Activated naive CD8-positive, alpha-beta T cell treated with anti-CD3 and anti-CD28 coated beads, Interleukin-2, amount 50 U/mL, for 24 hours (primary cell): ENCODE measurements at regions not wholly inside any gene's neighbourhood (a gene's known extent, or its start where the extent isn't known, plus 50 kb on each side); places are given as distances from the start of the nearest gene placed in this dataset.

Experiments
- ATAC-seq: fragments of 150-1000 bp; cut with Tn5 transposase; one replicate; pipeline ENCODE4 v1.10.0; 2021
- DNase-seq: peaks from one replicate; pipeline ENCODE4 v3.0.0; 2021
- H3K27ac Mint-ChIP-seq: one replicate; pipeline ENCODE4 v1.8.0; 2021; ENCODE audit warnings: mild to moderate bottlenecking, mixed read lengths
- H3K27me3 Mint-ChIP-seq: one replicate; pipeline ENCODE4 v1.8.0; 2021; ENCODE audit warnings: mixed read lengths
- H3K36me3 Mint-ChIP-seq: one replicate; pipeline ENCODE4 v1.8.0; 2021; ENCODE audit warnings: low read depth, mixed read lengths
- H3K4me1 Mint-ChIP-seq: one replicate; pipeline ENCODE4 v1.8.0; 2021; ENCODE audit warnings: mixed read lengths
- H3K4me3 Mint-ChIP-seq: one replicate; pipeline ENCODE4 v1.8.0; 2021; ENCODE audit warnings: mild to moderate bottlenecking, moderate library complexity, mixed read lengths
- H3K9me3 Mint-ChIP-seq: one replicate; pipeline ENCODE4 v1.8.0; 2021; ENCODE audit warnings: mixed read lengths

GRCh38 chr4:3864742-3865721 lies 98.8 kb downstream of the ADRA2C start:
- H3K36me3 Mint-ChIP-seq, result no peaks in the 10 kb centered on the region
- DNase-seq, result no peak
- peaks cover 7% of the 10 kb centered on the region for H3K27me3 Mint-ChIP-seq
- no peak overlapping the region for H3K4me3 Mint-ChIP-seq
- ATAC-seq, result no peak
- no peaks in the 10 kb centered on the region for H3K4me1 Mint-ChIP-seq
- no peak overlapping the region for H3K27ac Mint-ChIP-seq
- no peaks in the 10 kb centered on the region for H3K9me3 Mint-ChIP-seq

GRCh38 chr4:3865986-3866812 lies 100.0 kb downstream of the ADRA2C start:
- no peak for ATAC-seq
- no peaks in the 10 kb centered on the region for H3K9me3 Mint-ChIP-seq
- H3K36me3 Mint-ChIP-seq, result no peaks in the 10 kb centered on the region
- H3K4me1 Mint-ChIP-seq, result peaks cover 3% of the 10 kb centered on the region
- DNase-seq, result no peak
- H3K27me3 Mint-ChIP-seq, result peaks cover 19% of the 10 kb centered on the region
- H3K4me3 Mint-ChIP-seq, result no peak overlapping the region
- H3K27ac Mint-ChIP-seq, result no peak overlapping the region

- H3K36me3 Mint-ChIP-seq, result no peaks in the 10 kb centered on the region
- no peak overlapping the region for H3K4me3 Mint-ChIP-seq
- ATAC-seq (no peak), DNase-seq (no peak)
- H3K27ac Mint-ChIP-seq, result no peak overlapping the region
- peaks cover 21% of the 10 kb centered on the region for H3K27me3 Mint-ChIP-seq
- no peaks in the 10 kb centered on the region for H3K9me3 Mint-ChIP-seq
- peaks cover 3% of the 10 kb centered on the region for H3K4me1 Mint-ChIP-seq
Observed at GRCh38 chr4:3866813-3867129, 100.6 kb downstream of the ADRA2C start.

- H3K36me3 Mint-ChIP-seq, result no peaks in the 10 kb centered on the region
- H3K4me3 Mint-ChIP-seq, result no peak overlapping the region
- ATAC-seq, result no peak
- DNase-seq, result no peak
- no peak overlapping the region for H3K27ac Mint-ChIP-seq
- H3K27me3 Mint-ChIP-seq, result peaks cover 26% of the 10 kb centered on the region
- no peaks in the 10 kb centered on the region for H3K9me3 Mint-ChIP-seq
- peaks cover 3% of the 10 kb centered on the region for H3K4me1 Mint-ChIP-seq
Observed at GRCh38 chr4:3867403-3868100, 101.4 kb downstream of the ADRA2C start.

- Mint-ChIP-seq H3K27me3 (peaks cover 30% of the 10 kb centered on the region), H3K27ac (no peak overlapping the region), H3K4me1 (peaks cover 3% of the 10 kb centered on the region), H3K9me3 (no peaks in the 10 kb centered on the region), H3K36me3 (no peaks in the 10 kb centered on the region), H3K4me3 (no peak overlapping the region)
- DNase-seq (no peak), ATAC-seq (no peak)
Observed at GRCh38 chr4:3868211-3869173, 102.3 kb downstream of the ADRA2C start.

- DNase-seq, result no peak
- no peak for ATAC-seq
- Mint-ChIP-seq H3K27ac (no peak overlapping the region), H3K4me1 (peaks cover 3% of the 10 kb centered on the region), H3K36me3 (no peaks in the 10 kb centered on the region), H3K4me3 (no peak overlapping the region), H3K9me3 (no peaks in the 10 kb centered on the region), H3K27me3 (peaks cover 30% of the 10 kb centered on the region)
Observed at GRCh38 chr4:3869174-3869572, 103.0 kb downstream of the ADRA2C start.

- H3K9me3 Mint-ChIP-seq, result no peaks in the 10 kb centered on the region
- peaks cover 34% of the 10 kb centered on the region for H3K27me3 Mint-ChIP-seq
- ATAC-seq, result no peak
- DNase-seq, result no peak
- H3K4me1 Mint-ChIP-seq, result peaks cover 3% of the 10 kb centered on the region
- no peak overlapping the region for H3K27ac Mint-ChIP-seq
- no peaks in the 10 kb centered on the region for H3K36me3 Mint-ChIP-seq
- no peak overlapping the region for H3K4me3 Mint-ChIP-seq
Observed at GRCh38 chr4:3869661-3870566, 103.7 kb downstream of the ADRA2C start.

GRCh38 chr4:3870567-3870962 lies 104.4 kb downstream of the ADRA2C start:
- H3K36me3 Mint-ChIP-seq, result no peaks in the 10 kb centered on the region
- H3K9me3 Mint-ChIP-seq, result no peaks in the 10 kb centered on the region
- no peak for DNase-seq
- peaks cover 39% of the 10 kb centered on the region for H3K27me3 Mint-ChIP-seq
- ATAC-seq, result no peak
- no peak overlapping the region for H3K4me3 Mint-ChIP-seq
- H3K4me1 Mint-ChIP-seq, result peaks cover 3% of the 10 kb centered on the region
- no peak overlapping the region for H3K27ac Mint-ChIP-seq

GRCh38 chr4:3871181-3871852 lies 105.1 kb downstream of the ADRA2C start:
- no peaks in the 10 kb centered on the region for H3K9me3 Mint-ChIP-seq
- H3K4me3 Mint-ChIP-seq, result no peak overlapping the region
- peaks cover 42% of the 10 kb centered on the region for H3K27me3 Mint-ChIP-seq
- H3K4me1 Mint-ChIP-seq, result peaks cover 3% of the 10 kb centered on the region
- no peaks in the 10 kb centered on the region for H3K36me3 Mint-ChIP-seq
- DNase-seq (no peak), ATAC-seq (no peak)
- H3K27ac Mint-ChIP-seq, result no peak overlapping the region

GRCh38 chr4:3871881-3872833 lies 106.0 kb downstream of the ADRA2C start:
- no peak for ATAC-seq
- no peak overlapping the region for H3K4me3 Mint-ChIP-seq
- no peak for DNase-seq
- H3K27ac Mint-ChIP-seq, result no peak overlapping the region
- H3K36me3 Mint-ChIP-seq, result no peaks in the 10 kb centered on the region
- H3K4me1 Mint-ChIP-seq, result peaks cover 3% of the 10 kb centered on the region
- H3K9me3 Mint-ChIP-seq, result no peaks in the 10 kb centered on the region
- H3K27me3 Mint-ChIP-seq, result peaks cover 44% of the 10 kb centered on the region

- Mint-ChIP-seq H3K4me1 (peaks cover 3% of the 10 kb centered on the region), H3K27me3 (peaks cover 49% of the 10 kb centered on the region), H3K36me3 (no peaks in the 10 kb centered on the region), H3K4me3 (no peak overlapping the region), H3K9me3 (no peaks in the 10 kb centered on the region), H3K27ac (no peak overlapping the region)
- DNase-seq (no peak), ATAC-seq (no peak)
Observed at GRCh38 chr4:3872834-3873313, 106.7 kb downstream of the ADRA2C start.
